ENCODE measurements at regions not wholly inside any gene's neighbourhood (a gene's known extent, or its start where the extent isn't known, plus 50 kb on each side); places are given as distances from the start of the nearest gene placed in this dataset.

DNA sequence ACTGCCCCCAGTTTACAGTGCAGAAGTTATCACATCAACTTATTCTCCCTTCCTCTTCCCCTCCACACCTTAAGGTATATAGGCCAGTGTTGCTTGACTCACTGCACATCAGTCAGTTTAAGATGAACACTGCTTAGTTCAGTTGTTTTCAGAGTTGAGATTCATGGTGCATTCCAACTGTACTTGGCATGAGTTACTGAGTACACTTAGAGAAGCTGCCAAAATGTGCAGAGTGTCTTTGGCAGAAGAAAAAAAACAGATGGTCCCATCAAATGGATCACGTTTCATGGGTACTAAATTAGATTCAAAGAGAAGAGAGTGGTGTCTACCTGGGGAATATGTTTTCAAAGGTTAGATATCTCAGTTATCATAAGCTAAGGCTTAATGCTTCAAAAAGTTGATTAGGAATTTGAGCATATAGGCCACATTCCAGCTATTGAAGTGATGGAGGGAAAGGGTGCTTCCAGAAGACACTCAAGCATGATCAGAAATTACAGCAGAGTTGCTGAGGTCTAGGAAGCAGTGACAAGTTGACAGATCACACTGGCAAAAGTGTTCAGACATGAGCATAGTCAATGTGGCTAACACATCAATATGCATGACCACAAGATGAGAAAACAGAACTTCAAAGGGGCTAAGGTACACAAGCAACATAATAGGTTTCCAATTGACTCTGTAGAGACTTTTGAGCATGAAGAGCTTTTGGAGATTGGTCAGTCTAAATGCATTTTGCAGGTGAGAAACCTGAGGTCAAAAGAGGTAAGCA lies 579.2 kb upstream of the CELF2 start:
- DNase-seq (ENCODE audit: low read depth), result no peak
- Histone ChIP-seq H3K36me3 (ENCODE audit: control insufficient read depth, insufficient read depth, low read length) (no peaks in the 10 kb centered on the region), H3K4me3 (ENCODE audit: low read depth, low read length) (no peak overlapping the region), H3K27me3 (ENCODE audit: control insufficient read depth, insufficient read depth, low read length) (no peaks in the 10 kb centered on the region)
- TF ChIP-seq, protein P1, sequence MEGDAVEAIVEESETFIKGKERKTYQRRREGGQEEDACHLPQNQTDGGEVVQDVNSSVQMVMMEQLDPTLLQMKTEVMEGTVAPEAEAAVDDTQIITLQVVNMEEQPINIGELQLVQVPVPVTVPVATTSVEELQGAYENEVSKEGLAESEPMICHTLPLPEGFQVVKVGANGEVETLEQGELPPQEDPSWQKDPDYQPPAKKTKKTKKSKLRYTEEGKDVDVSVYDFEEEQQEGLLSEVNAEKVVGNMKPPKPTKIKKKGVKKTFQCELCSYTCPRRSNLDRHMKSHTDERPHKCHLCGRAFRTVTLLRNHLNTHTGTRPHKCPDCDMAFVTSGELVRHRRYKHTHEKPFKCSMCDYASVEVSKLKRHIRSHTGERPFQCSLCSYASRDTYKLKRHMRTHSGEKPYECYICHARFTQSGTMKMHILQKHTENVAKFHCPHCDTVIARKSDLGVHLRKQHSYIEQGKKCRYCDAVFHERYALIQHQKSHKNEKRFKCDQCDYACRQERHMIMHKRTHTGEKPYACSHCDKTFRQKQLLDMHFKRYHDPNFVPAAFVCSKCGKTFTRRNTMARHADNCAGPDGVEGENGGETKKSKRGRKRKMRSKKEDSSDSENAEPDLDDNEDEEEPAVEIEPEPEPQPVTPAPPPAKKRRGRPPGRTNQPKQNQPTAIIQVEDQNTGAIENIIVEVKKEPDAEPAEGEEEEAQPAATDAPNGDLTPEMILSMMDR (IDR thresholded peaks at IDR 0.05; ENCODE audit: insufficient read depth, low read length, poor library complexity, severe bottlenecking), result no peak

DNA sequence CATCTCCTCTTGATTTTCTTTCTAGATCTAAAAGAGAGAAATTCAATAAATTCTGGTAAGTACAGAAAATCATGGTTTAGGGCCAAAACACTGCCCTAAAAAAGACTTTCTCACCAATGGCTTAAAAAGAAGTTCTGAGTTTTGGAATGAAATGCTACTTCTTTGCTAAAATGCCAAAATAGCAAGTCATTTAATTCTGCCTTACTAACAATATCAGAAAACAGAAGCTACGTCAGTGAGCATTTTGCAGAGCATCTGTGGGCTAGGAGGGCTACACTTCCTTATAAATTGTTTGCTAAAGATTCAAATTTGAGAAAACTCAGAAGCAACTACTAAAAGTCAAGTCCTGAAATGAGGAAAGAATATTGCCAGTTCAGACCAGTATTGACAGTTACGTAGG lies 560.8 kb upstream of the CELF2 start:
- Histone ChIP-seq H3K36me3 (ENCODE audit: control insufficient read depth, insufficient read depth, low read length) (no peaks in the 10 kb centered on the region), H3K27me3 (ENCODE audit: control insufficient read depth, insufficient read depth, low read length) (no peaks in the 10 kb centered on the region), H3K4me3 (ENCODE audit: low read depth, low read length) (no peak overlapping the region)
- TF ChIP-seq, protein P1 (IDR thresholded peaks at IDR 0.05; ENCODE audit: insufficient read depth, low read length, poor library complexity, severe bottlenecking), result no peak
- DNase-seq (ENCODE audit: low read depth), result no peak

DNA sequence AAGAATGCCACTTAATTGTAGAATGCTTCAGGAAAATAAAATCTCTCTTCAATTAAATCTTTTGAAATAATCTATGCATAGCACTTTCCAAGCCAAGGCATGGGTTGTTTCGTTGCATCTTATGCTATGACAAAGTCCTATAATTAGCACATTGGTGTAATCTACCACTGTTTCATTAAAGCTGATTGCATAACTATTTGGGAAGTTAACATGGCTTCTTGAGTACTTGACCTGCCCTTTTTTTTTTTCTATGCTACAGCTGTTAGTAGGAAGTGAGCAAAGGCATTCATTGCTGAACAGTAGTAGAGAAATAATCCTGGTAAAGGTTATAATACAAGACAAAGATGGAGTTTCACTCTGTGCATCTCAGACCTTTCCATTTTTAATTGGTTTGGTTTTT lies 557.2 kb upstream of the CELF2 start:
- Histone ChIP-seq H3K36me3 (ENCODE audit: control insufficient read depth, insufficient read depth, low read length) (no peaks in the 10 kb centered on the region), H3K27me3 (ENCODE audit: control insufficient read depth, insufficient read depth, low read length) (no peaks in the 10 kb centered on the region)
- DNase-seq (ENCODE audit: low read depth), result no peak

DNA sequence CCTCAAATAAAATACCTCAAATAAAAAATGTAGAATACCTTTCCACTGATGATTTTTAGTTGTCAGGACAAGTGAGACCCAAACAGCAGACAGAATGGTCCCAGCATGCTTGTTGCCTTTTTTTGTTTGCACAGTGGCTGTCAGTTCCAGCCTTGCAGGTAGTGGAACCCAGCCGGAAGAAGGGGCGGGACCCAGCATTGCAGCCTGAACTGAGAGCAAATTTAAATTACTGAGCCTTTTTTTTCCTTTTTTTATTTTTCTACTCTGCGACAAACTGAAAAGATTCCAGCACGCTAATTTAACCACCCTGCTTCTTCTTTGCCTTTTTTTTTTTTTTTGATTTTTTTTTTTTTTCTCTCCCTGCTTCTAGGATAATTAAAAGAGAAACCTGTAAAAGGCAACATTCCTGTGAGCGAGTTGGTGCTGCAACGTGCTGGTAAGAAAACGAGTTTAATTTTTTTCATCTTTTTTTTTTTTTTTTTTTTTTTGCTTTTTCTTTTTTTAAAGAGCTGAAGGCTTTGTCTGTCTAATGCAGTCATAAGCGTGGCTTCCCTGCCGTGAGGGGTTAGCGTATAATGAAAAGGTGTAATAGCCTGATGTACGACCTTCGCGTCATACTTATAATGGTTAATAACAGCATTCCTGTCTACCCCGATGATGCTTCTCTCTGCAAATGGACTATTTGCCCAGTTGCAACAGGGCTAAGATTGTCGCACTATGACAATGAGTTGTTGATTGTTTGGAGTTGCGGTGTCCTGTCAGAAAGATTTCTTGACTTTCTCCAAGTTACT lies 555.3 kb upstream of the CELF2 start:
- Histone ChIP-seq H3K27me3 (ENCODE audit: control insufficient read depth, insufficient read depth, low read length) (no peaks in the 10 kb centered on the region), H3K36me3 (ENCODE audit: control insufficient read depth, insufficient read depth, low read length) (no peaks in the 10 kb centered on the region), H3K4me3 (ENCODE audit: low read depth, low read length) (no peak overlapping the region)
- TF ChIP-seq, protein P1 (IDR thresholded peaks at IDR 0.05; ENCODE audit: insufficient read depth, low read length, poor library complexity, severe bottlenecking), result no peak
- no peak for DNase-seq (ENCODE audit: low read depth)

More for the DNA sequence above, 557.2 kb upstream of the CELF2 start:
- H3K4me3 ChIP-seq (ENCODE audit: low read depth, low read length), result no peak overlapping the region
- TF ChIP-seq, protein P1 (IDR thresholded peaks at IDR 0.05; ENCODE audit: insufficient read depth, low read length, poor library complexity, severe bottlenecking), result no peak

DNA sequence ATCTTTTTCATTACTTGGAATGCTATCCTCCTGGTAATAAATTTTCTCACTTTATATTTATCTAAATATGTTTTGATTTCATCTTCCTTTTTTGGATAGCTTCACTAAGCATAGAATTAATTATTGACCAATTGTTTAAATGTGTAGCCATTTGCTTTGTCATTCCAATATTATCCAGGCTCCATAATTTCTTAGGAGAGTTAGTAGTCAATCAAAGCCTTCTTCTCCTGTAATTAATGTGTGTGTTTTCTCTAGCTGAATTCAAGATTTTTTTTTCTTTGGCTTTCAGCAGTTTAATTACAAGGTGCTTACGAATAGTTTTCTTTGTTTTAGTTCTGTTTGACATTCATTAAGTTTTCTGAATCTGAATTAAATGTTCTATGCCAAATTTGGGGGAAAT lies 545.9 kb upstream of the CELF2 start:
- TF ChIP-seq, protein P1 (IDR thresholded peaks at IDR 0.05; ENCODE audit: insufficient read depth, low read length, poor library complexity, severe bottlenecking), result no peak
- Histone ChIP-seq H3K36me3 (ENCODE audit: control insufficient read depth, insufficient read depth, low read length) (no peaks in the 10 kb centered on the region), H3K27me3 (ENCODE audit: control insufficient read depth, insufficient read depth, low read length) (no peaks in the 10 kb centered on the region), H3K4me3 (ENCODE audit: low read depth, low read length) (no peak overlapping the region)
- no peak for DNase-seq (ENCODE audit: low read depth)

All from kidney epithelial cell (primary cell).